Epithelial cell of proximal tubule (primary cell): ENCODE measurements at regions not wholly inside any gene's neighbourhood (a gene's known extent, or its start where the extent isn't known, plus 50 kb on each side); places are given as distances from the start of the nearest gene placed in this dataset.

Experiments
- DNase-seq: peaks from one replicate; pipeline ENCODE4 v3.0.0-alpha.2; 2011; ENCODE audit warnings: low read depth
- H3K4me3 ChIP-seq: 2 replicates; pipeline ENCODE4 v1.5.1; 2011; ENCODE audit warnings: low read depth, mild to moderate bottlenecking, low read length
- TF ChIP-seq, protein P1 (sequence below): conservative IDR thresholded peaks from 2 replicates; pipeline ENCODE4 v1.5.1; 2012; ENCODE audit warnings: low read depth, mild to moderate bottlenecking, low read length

DNA sequence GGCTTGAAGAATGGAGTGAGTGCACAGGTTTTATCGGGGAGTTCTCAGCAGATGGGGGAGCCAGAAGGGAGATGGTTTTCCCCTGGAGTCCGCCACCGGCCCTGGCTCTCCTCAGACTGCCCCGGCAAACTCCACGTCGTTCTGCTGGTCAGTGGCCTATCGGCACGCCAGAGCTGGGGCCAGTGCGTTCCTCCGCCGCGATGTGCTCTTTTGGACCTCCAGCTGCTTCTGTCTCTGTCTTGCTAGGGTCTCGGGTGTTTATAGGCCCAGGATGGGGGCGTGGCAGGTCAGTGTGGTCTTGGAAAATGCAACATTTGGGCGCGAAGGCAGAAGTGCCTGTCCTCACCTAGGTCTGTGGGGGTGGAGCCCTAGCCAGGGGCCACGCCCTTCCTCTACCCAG, 53.0 kb upstream of the ADTRP start:
- TF ChIP-seq, protein P1, sequence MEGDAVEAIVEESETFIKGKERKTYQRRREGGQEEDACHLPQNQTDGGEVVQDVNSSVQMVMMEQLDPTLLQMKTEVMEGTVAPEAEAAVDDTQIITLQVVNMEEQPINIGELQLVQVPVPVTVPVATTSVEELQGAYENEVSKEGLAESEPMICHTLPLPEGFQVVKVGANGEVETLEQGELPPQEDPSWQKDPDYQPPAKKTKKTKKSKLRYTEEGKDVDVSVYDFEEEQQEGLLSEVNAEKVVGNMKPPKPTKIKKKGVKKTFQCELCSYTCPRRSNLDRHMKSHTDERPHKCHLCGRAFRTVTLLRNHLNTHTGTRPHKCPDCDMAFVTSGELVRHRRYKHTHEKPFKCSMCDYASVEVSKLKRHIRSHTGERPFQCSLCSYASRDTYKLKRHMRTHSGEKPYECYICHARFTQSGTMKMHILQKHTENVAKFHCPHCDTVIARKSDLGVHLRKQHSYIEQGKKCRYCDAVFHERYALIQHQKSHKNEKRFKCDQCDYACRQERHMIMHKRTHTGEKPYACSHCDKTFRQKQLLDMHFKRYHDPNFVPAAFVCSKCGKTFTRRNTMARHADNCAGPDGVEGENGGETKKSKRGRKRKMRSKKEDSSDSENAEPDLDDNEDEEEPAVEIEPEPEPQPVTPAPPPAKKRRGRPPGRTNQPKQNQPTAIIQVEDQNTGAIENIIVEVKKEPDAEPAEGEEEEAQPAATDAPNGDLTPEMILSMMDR, result no peak
- DNase-seq, result no peak
- H3K4me3 ChIP-seq, result no peak overlapping the region

GRCh38 chr6:11830520-11830919, 51.9 kb upstream of the ADTRP start:
- TF ChIP-seq, protein P1, result no peak
- DNase-seq, result no peak
- H3K4me3 ChIP-seq, result no peak overlapping the region

- TF ChIP-seq, protein P1, result no peak
- no peak for DNase-seq
- no peak overlapping the region for H3K4me3 ChIP-seq
These were observed 51.5 kb upstream of the ADTRP start for GRCh38 chr6:11830105-11830504.

- DNase-seq, result no peak
- TF ChIP-seq, protein P1, result no peak
- H3K4me3 ChIP-seq, result no peak overlapping the region
These were observed 49.8 kb upstream of the ADTRP start for GRCh38 chr6:11828262-11828870.
